NCI-H2227 (cell line): ENCODE measurements at regions not wholly inside any gene's neighbourhood (a gene's known extent, or its start where the extent isn't known, plus 50 kb on each side); places are given as distances from the start of the nearest gene placed in this dataset.
"Not testable (repeated sequence)": the region's sequence is repeated elsewhere in the genome, so short reads cannot be mapped to it uniquely, and the experiment has no call there.

Experiments used
- DNase-seq: peaks from one replicate; lab custom pipeline; 2025; ENCODE audit not compliant: unreplicated experiment; lab: John Stamatoyannopoulos, UW

- DNase-seq = no peak
These were observed 1594.2 kb upstream of the CDH9 start for GRCh38 chr5:28632607-28633006.

- DNase-seq = no peak
These were observed 1565.5 kb upstream of the CDH9 start for GRCh38 chr5:28603869-28604268.

- DNase-seq = no peak
These were observed 1564.0 kb upstream of the CDH9 start for GRCh38 chr5:28602429-28602828.

DNA sequence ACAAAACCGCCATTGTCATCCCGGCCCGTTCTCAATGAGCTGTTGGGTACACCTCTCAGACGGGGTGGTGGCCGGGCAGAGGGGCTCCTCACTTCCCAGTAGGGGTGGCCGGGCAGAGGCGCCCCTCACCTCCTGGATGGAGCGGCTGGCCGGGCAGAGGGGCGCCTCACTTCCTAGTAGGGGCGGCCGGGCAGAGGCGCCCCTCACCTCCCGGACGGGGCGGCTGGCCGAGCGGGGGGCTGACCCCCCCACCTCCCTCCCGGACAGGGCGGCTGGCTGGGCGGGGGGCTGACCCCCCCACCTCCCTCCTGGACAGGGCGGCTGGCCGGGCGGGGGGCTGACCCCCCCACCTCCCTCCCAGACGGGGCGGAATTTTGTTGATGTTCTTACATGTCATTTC lies 1558.3 kb upstream of the CDH9 start:
- DNase-seq = not testable (repeated sequence)

DNA sequence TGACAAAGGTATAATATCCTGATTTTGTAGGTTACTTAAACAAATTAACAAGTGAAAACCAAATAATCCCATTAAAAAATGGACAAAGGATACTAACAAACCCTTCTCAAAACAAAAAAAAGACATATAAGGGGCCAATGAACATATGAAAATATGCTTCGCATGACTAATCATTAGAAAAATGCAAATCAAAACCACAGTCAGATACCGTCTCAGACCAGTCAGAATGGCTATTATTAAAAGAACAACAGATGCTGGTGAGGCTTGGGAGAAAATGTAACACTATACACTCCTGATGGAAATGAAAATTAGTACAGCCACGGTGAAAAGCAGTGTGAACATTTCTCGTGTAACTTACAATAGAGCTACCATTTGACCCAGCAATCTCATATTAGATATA lies 1542.2 kb upstream of the CDH9 start:
- DNase-seq = no peak

- no peak for DNase-seq
These were observed 1537.6 kb upstream of the CDH9 start for GRCh38 chr5:28576022-28576421.

- no peak for DNase-seq
These were observed 1537.0 kb upstream of the CDH9 start for GRCh38 chr5:28575368-28575767.

GRCh38 chr5:28574606-28575005 lies 1536.2 kb upstream of the CDH9 start:
- no peak for DNase-seq

DNA sequence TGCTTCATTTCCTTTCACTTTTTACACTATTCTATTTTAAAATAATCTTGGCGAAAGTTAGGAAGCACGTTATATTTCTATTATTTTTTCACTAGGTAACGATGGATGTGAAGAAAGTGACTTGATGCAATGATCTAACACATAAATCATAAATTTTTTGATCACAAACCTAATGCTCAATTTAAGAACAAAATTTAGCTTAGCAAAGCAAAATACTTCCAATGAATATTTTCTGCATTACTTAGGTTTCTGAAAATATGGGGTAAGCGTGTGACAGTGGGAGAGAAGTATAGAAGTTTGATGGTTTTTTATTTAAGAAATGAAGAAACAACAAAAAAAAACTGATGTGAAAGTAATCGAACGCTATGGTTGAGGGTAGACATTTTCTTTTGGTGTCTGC lies 1528.7 kb upstream of the CDH9 start:
- no peak for DNase-seq

DNA sequence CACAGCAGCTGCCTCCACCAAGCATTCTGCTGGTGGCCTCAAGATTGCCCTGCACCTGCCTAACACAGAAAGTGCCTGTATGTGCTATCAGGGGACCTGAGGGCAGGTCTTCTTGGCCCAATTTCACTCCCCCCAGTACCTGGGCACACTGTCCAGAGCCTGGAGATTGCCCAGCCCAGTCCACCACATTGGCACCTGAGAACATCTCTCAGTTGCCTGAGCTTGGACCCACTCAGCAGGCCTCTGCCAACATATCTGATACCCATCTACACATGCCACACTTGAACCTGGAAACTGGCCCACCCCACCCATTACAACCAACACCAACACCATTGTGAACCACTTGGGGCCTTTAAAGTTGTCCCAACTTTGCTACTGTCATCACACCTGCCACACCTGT lies 1523.1 kb upstream of the CDH9 start:
- DNase-seq = no peak

DNA sequence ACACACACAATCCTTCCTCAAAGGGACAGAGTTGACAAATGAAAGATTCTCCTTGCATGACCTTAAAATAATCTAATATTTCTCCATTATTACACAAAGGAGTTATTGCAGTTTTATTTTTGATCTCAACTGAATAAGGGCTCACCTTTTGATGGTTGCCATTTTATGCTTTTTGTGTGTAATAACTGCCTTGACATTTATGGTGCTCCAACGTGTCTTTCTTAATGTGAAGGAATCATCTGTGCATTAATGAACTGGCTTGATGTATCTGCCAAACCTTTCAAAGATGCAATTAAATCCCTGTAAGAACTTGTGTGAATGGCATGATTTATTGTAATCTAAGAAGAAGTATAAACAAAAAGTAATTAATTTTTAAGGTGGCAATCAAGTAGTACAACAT lies 1519.8 kb upstream of the CDH9 start:
- no peak for DNase-seq

GRCh38 chr5:28557114-28557513 lies 1518.7 kb upstream of the CDH9 start:
- DNase-seq = no peak

DNA sequence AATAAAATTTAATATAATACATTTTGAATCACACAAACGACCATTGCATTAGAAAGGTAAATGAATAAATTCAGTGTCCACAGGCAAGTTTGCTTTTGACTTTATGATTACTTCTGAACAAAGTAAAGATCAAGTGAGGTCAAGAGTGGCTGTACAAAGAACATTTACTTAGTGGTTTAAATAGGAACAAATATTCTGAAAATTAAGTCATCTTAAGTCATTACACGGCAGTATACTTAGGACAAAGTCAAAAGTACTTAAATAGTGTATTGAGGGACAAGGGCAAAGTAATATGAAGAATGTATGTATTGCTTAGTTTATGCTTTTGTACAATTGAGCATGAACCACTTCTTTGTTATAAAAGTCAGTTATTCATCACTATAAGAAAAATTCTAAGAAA lies 1511.2 kb upstream of the CDH9 start:
- no peak for DNase-seq

DNA sequence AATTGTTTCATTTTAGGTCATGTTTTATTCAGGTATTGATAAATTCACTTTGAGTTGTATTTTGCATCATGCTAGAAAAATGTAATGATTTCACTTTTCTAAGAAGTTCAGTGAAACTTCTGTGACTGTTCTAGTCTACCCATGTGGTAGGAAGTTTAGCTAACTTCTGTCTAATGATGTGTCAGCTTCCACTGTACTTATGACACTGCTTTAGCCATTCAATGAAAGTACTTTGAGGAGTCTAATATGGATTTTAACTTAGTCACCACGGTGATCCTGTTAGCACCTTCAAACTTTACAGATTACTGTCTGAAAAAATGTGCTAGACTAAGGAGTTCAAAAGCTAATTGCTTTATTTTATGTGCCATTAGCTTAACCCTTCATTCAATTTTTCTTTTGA lies 1510.5 kb upstream of the CDH9 start:
- DNase-seq = no peak

- no peak for DNase-seq
These were observed 1506.1 kb upstream of the CDH9 start for GRCh38 chr5:28544501-28544900.

DNA sequence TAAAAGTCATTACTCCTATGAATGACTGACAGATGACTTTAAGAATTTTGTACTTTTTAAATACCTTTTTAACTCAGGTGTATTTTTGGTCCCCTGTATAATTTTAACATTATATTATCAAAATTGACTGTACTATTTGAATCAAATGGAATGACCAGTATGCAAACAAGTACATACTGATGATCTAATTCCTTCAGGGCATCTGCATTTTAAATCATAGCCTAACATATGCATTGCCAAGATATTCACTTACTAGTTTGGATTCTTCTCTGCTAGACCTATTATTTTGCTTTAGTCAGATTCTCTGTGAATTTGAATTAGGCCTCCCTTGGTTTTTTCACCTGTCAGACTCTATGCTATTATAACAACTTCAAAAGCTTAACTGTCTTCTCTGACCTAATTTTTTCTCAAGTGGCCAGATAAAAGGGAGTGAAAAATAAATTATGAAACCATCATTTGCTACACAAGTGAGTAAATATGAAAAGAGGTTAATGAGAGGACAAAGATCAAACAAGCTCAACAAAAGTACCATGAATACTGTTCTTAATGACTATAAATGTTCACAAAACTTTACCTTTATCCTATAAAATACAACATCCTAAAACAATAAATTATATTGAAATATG lies 1505.2 kb upstream of the CDH9 start:
- DNase-seq = no peak

DNA sequence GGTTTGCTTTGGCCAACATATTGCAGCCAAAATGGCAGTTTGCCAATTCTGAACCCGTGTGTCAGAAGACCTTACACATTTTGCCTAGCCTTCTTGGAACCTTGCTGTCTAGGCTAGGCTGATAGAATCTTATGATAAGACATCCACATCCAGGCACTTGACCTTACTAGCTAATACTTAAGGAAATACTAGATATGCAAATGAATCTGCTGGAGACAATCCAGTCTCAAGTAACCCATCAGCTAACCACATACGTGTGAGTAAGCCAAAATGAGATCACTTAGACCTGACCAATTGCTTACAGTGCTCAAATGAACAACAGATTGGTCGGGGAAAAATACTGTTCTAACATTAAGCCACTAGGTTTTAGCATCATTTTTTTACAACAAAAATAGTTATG lies 1504.6 kb upstream of the CDH9 start:
- no peak for DNase-seq

GRCh38 chr5:28523888-28524635 lies 1485.7 kb upstream of the CDH9 start:
- DNase-seq = no peak

- no peak for DNase-seq
These were observed 1485.0 kb upstream of the CDH9 start for GRCh38 chr5:28523416-28523815.

DNA sequence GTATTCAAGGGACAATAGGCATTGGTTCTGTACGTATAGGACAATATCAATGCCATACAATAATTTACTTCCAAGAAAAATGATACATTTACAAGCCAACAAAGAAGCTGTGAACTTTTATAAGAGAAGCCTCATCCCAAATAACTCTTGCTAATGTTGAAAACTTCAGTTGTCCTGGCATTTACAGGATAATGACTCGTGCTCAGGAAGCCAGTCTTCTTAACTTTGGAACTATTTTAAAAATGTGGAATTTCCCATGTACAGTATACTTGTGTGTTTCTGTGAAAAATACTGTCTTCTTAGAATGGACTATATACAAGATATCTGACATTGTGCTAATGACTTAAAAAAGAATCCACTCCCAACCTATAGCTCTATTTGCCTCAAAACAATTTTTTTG lies 1479.3 kb upstream of the CDH9 start:
- no peak for DNase-seq

- DNase-seq = no peak
These were observed 1478.3 kb upstream of the CDH9 start for GRCh38 chr5:28516722-28517121.

- no peak for DNase-seq
These were observed 1474.3 kb upstream of the CDH9 start for GRCh38 chr5:28512648-28513047.

- DNase-seq = no peak
These were observed 1466.7 kb upstream of the CDH9 start for GRCh38 chr5:28505121-28505520.
